GM12878 (cell line): ENCODE measurements at regions not wholly inside any gene's neighbourhood (a gene's known extent, or its start where the extent isn't known, plus 50 kb on each side); places are given as distances from the start of the nearest gene placed in this dataset.

ENCODE experiments used
- SIN3A ChIP-seq: IDR thresholded peaks from 2 replicates; pipeline ENCODE4 v1.6.1; 2012; ENCODE audit warnings: low read depth, low read length, improper control_type of control experiment
- ZBED1 ChIP-seq: IDR thresholded peaks from 2 replicates; pipeline ENCODE4 v1.6.1; 2016; ENCODE audit warnings: borderline replicate concordance

DNA sequence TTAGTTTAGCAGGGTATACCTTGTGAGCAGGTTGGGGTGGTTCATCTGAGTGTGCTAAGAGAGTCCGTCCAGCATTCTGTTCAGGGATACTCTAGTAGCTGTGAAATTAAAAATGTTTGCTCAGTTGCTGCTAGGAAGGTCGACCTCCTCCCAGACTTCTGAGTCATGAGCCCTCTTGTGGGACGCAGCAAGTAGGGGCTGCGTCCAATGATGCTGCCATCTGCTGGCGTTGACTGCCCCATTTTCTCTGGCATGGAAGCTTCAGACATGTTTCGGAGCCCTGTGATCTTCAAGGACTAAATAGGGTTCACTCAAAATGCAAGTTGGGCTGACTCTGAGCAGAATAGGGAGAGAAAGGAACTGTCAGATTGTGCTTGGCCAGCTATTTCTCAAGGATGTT, 201.0 kb upstream of the ARSJ start:
- TF ChIP-seq SIN3A (no peak), ZBED1 (no peak)
